Medulla oblongata (tissue), 1 donor: ENCODE measurements at regions not wholly inside any gene's neighbourhood (a gene's known extent, or its start where the extent isn't known, plus 50 kb on each side); places are given as distances from the start of the nearest gene placed in this dataset.

Experiments used
- DNase-seq: peaks from one replicate; pipeline ENCODE4 v3.0.0-alpha.2; 2015; ENCODE audit errors: extremely low spot score

GRCh38 chr15:96524676-96525417, 194.3 kb downstream of the NR2F2 start:
- DNase-seq: no peak

DNA sequence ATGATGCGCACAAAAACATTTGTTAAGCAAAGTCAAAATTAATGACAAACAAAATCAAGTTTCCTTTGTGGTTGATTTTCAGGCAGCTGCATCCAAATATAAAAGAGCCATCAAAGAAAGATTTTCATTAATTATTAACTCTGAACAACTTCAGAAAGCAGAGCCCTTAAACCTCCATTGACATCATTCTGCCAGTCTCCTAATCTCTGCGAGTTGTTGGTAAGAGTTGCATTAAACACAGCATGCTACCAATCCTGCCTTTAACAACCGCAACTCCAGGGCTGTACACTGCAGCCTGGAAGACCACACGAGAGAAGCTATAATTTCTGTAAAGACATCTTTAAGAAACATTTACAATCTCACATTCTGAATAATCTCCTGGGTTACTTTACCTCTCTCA, 204.6 kb downstream of the NR2F2 start:
- DNase-seq: no peak

GRCh38 chr15:96538491-96538890, 208.0 kb downstream of the NR2F2 start:
- no peak for DNase-seq

GRCh38 chr15:96540283-96540682, 209.8 kb downstream of the NR2F2 start:
- DNase-seq: no peak

DNA sequence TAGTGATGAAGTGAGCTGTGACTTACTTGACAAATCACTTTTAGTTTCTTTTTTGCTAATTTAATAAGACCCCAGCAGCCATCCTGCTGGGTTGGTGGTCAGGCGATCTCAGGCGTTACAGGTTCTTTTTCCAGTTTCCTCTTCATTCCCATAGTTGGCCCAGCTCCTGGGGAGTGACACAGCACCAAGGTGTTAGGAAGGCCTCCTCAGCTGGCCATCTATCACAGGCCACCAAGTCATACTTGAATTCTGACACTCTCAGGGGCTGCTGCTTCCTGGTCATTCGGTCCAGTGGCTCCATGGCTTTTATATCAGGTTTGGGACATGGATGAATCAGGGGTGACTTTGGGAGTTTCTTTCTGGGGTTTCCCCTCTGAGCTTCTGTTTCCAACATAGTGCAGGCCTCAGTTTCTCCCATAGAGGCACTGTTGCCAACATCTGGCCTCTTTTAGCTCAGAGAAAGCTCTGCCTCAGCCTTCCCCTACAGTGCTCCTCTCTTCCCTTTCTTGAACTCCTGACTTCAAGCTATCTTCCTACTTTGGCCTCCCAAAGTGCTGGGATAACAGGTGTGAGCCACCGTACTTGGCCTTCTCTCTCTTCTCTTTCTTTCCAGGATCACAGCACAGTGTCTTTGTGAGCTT, 211.8 kb downstream of the NR2F2 start:
- DNase-seq: no peak

DNA sequence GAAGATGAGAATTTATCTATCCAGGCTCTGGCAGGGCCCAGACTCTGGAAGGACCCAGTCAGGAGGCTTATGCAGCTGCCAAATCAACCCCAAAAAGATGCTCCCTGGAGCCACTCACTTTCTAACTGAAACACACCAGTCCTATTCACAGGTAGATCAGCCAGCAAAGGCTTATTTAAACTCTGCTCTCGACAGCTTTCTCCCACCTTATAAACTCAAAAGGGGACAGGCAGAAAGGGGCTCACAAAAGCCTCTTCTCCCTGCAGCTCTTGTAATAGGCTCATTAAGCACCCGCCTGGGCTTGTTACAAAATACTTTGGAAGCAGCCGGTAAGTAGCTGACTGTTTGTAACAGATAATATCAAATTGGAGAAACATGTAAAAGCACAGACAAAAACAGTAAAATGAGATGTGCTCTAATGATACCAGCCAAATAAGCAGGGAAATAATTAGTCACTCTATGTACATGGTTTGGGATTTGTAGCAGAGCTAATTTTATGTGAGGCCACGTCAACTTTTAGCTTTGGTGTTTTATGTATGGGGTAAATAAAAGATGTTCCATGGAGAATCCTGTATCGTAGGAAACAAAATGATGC, 213.8 kb downstream of the NR2F2 start:
- DNase-seq: no peak

GRCh38 chr15:96549136-96549535, 218.6 kb downstream of the NR2F2 start:
- DNase-seq: no peak

- DNase-seq: no peak
These were observed 220.7 kb downstream of the NR2F2 start for GRCh38 chr15:96551196-96551595.

DNA sequence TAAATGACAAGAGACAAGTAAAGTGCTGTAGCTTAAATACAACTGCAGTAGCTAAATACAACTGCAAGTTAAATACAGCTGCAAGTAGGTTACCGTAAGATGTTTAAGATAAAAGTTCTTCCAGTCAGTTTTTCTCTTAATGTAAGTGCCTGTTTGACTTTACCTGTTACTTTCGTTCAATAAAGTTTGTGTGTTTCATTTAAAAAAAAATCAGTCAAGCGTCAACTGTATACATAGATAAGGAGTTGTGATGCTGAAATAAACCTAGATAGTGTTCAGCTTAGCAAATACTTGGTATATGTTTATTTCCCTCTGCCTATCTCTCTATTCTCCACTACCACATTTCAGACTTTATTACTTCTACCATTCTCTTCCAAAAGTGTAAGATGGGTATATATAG, 221.2 kb downstream of the NR2F2 start:
- no peak for DNase-seq

DNA sequence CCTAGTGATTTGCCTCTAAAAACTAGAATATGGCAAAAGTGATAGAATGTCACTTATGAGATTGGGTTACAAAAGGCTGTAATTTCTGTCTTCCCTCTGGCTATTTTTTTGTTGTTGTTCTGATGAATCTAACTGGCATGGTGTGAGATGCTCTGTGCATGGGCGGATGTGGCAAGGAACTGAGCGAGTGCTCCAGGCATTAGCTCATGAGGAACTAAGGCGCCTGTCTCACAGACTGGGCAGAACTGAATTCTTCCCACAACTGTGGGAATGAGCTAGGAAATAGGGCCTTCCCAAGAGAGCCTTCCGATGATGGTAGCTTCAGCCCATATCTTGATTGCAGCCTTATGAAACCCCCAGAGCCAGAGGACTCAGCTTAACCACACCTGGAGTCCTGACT, 222.5 kb downstream of the NR2F2 start:
- no peak for DNase-seq

DNA sequence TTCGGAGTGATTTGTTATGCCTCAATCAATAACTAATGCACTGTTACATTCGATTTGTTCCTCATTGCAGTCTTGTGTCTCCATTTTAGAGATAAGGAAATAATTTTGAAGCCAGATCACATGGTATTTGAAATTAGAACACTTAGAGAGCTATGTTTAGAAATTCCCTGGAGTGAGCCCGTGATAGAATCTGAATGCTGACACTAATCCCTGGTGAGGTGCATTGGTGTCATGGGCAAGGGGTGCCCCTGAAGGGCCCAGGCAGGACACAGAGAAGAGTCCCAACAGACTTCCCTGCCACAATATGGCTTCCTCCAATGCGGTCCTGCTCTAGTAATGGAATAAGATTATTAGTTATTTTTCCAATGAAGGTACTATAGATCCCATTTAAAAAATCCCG, 223.0 kb downstream of the NR2F2 start:
- DNase-seq: no peak

- no peak for DNase-seq
These were observed 223.4 kb downstream of the NR2F2 start for GRCh38 chr15:96553931-96554330.

- DNase-seq: no peak
These were observed 224.0 kb downstream of the NR2F2 start for GRCh38 chr15:96554541-96554940.

- DNase-seq: no peak
These were observed 228.6 kb downstream of the NR2F2 start for GRCh38 chr15:96559087-96559486.

DNA sequence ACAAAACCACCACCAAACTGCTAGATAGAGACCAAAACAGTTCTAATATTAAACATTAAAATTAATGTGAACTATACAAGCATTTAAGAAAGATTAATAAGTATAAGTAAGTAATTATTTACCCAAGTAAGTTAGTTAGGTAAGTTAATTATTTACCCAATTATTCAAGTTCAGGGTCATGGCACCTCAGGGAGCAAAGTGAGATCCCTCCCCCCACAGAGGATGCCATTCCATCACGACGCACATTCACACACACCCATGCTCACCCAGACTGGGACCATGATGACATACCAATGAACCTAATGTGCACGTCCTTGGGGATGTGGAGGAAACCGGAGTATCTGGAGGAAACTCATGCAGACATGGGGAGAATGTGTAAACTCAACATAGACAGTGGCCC, 229.1 kb downstream of the NR2F2 start:
- DNase-seq: no peak

- no peak for DNase-seq
These were observed 229.9 kb downstream of the NR2F2 start for GRCh38 chr15:96560246-96560895.

GRCh38 chr15:96561593-96561992, 231.1 kb downstream of the NR2F2 start:
- DNase-seq: no peak

DNA sequence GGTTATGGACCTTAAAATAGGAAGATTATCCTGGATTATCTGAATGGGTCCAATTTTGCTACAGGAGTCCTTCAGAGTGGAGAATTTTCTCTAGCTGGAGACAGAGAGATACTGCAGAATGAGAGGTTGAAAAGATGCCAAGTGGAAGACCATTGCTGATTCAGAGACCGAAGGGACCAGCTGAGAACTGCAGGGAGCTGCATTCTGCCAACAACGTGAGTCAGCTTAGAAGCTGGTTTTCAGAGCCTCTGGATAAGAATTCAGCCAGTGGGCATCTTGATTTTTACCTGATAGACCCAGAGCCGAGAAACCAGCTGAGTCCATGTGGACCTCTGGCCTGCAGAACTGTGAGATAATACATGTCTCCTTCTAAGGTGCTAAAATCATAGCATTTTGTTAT, 234.0 kb downstream of the NR2F2 start:
- no peak for DNase-seq

- no peak for DNase-seq
These were observed 234.8 kb downstream of the NR2F2 start for GRCh38 chr15:96565266-96565665.

DNA sequence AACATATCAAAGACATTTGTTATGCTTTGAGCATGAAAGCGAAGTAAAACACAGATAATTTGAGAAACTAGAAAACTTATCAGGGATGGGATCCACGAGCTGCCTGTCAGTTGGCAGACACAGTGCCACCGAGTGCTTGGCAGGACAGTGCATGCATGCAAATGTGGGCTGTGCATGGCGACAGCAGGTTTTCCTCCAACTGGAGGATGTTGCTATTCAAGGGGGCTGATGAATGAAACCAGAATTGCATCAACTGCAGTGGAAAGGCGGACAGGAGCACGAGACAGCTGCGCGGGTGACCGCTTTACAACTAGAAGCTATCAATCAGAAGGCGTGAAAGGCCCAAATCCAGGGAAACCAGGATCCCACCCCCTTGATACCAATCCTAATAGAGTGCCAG, 244.3 kb downstream of the NR2F2 start:
- DNase-seq: no peak

- DNase-seq: no peak
These were observed 246.1 kb downstream of the NR2F2 start for GRCh38 chr15:96576596-96576995.

DNA sequence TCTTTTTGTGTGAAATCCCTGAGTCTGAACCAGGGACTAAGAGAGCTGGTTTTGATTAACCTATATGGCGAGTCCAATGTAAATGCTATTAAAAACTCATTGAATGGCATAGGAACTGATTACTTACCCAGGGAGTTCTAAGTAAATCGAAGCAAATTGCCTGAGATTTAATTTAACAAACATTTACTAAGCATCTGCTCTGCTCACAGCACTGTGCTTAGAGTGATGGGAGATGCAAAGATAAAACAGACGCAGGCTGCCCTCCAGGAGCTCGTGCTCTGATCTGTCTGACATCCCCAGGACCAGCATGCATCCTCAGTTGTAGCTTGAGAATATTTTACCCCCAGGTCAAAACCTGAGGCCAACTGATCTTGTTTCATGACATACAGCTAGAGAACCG, 247.9 kb downstream of the NR2F2 start:
- DNase-seq: no peak

- DNase-seq: no peak
These were observed 250.9 kb downstream of the NR2F2 start for GRCh38 chr15:96581371-96581770.
